Hepatocyte (in vitro differentiated cells): ENCODE measurements at regions not wholly inside any gene's neighbourhood (a gene's known extent, or its start where the extent isn't known, plus 50 kb on each side); places are given as distances from the start of the nearest gene placed in this dataset.
"Not testable (repeated sequence)": the region's sequence is repeated elsewhere in the genome, so short reads cannot be mapped to it uniquely, and the experiment has no call there.

Source experiments
- CTCF ChIP-seq: fragments of 200-600 bp; sonication (generic); IDR thresholded peaks from 2 replicates; pipeline ENCODE4 v1.5.1; 2016; ENCODE audit warnings: antibody characterized with exemption, mild to moderate bottlenecking; ENCODE audit not compliant: poor library complexity
- EZH2 ChIP-seq: fragments of 200-600 bp; sonication (generic); IDR thresholded peaks from 2 replicates; pipeline ENCODE4 v1.6.1; 2016; ENCODE audit warnings: antibody characterized with exemption, mild to moderate bottlenecking, borderline replicate concordance
- EZH2phosphoT487 ChIP-seq: fragments of 200-600 bp; sonication (generic); IDR thresholded peaks from one replicate; pipeline ENCODE4 v1.6.1; 2018; ENCODE audit warnings: antibody characterized with exemption, mild to moderate bottlenecking, low read depth, moderate library complexity; ENCODE audit not compliant: unreplicated experiment, severe bottlenecking

- not testable (repeated sequence) for TF ChIP-seq CTCF, EZH2, EZH2phosphoT487
These were observed 52.3 kb downstream of the PPIAL4A start for GRCh38 chr1:120941836-120942217.
